OCI-LY7 (cell line): ENCODE measurements at regions not wholly inside any gene's neighbourhood (a gene's known extent, or its start where the extent isn't known, plus 50 kb on each side); places are given as distances from the start of the nearest gene placed in this dataset.

ENCODE experiments used
- BruUV-seq: library from RNA; stranded (reverse); fragments of 400-500 nt; replicated peaks from 2 replicates; lab custom pipeline; 2021; lab: Mats Ljungman, UMichigan
- CTCF ChIA-PET: fragments of 300-600 bp; sonication (Branson Sonifier 250); formaldehyde crosslinking; loops from one replicate; lab custom pipeline; 2022; ENCODE audit warnings: antibody characterized with exemption; ENCODE audit not compliant: unreplicated experiment; lab: Charles Lee
- POLR2A ChIA-PET: fragments of 300-600 bp; sonication (Branson Sonifier 250); formaldehyde crosslinking; loops from one replicate; lab custom pipeline; 2022; ENCODE audit warnings: antibody characterized with exemption; lab: Charles Lee
- DNase-seq: peaks from one replicate; pipeline ENCODE4 v3.0.0-alpha.2; 2015; ENCODE audit warnings: low spot score
- H2AFZ ChIP-seq: fragments of 200-600 bp; sonication (generic), shearing (Covaris generic); 2 replicates; pipeline ENCODE4 v1.6.1; 2014; ENCODE audit warnings: mild to moderate bottlenecking, antibody characterized with exemption, low read length, moderate library complexity
- H3K27ac ChIP-seq: fragments of 200-600 bp; sonication (generic); 2 replicates; pipeline ENCODE4 v1.5.1; 2014; ENCODE audit warnings: mixed run types, low read depth, mild to moderate bottlenecking, moderate library complexity, low read length, inconsistent platforms; ENCODE audit not compliant: poor library complexity, severe bottlenecking
- H3K36me3 ChIP-seq: fragments of 200-600 bp; sonication (generic); 2 replicates; pipeline ENCODE4 v1.6.1; 2014; ENCODE audit warnings: mild to moderate bottlenecking, antibody characterized with exemption, low read length, moderate library complexity, mixed read lengths; ENCODE audit not compliant: insufficient read depth
- H3K4me1 ChIP-seq: fragments of 200-600 bp; sonication (generic); 2 replicates; pipeline ENCODE4 v1.5.1; 2014; ENCODE audit warnings: mild to moderate bottlenecking, low read length; ENCODE audit not compliant: insufficient read depth, poor library complexity, severe bottlenecking
- H3K4me2 ChIP-seq: fragments of 200-600 bp; sonication (generic); 2 replicates; pipeline ENCODE4 v1.6.1; 2014; ENCODE audit warnings: mild to moderate bottlenecking, low read length
- H3K4me3 ChIP-seq: fragments of 200-600 bp; sonication (generic); 2 replicates; pipeline ENCODE4 v1.5.1; 2014; ENCODE audit warnings: mild to moderate bottlenecking, low read depth, low read length; ENCODE audit not compliant: poor library complexity, severe bottlenecking
- H3K79me2 ChIP-seq: fragments of 200-600 bp; sonication (generic); 2 replicates; pipeline ENCODE4 v1.6.1; 2016; ENCODE audit warnings: low read depth, mild to moderate bottlenecking, low read length, moderate library complexity, mixed read lengths; ENCODE audit not compliant: insufficient read depth
- H3K9me2 ChIP-seq: fragments of 200-600 bp; sonication (generic); 2 replicates; pipeline ENCODE4 v1.6.1; 2016; ENCODE audit warnings: mild to moderate bottlenecking, low read length, mixed read lengths; ENCODE audit not compliant: insufficient read depth
- H3K9me3 ChIP-seq: fragments of 200-600 bp; sonication (generic); 2 replicates; pipeline ENCODE4 v1.6.1; 2014; ENCODE audit warnings: mild to moderate bottlenecking, mixed run types, low read length, mixed read lengths
- H4K20me1 ChIP-seq: fragments of 200-600 bp; sonication (generic); 2 replicates; pipeline ENCODE4 v1.6.1; 2014; ENCODE audit warnings: mild to moderate bottlenecking, antibody characterized with exemption, low read length, moderate library complexity, mixed read lengths; ENCODE audit not compliant: insufficient read depth
- CTCF ChIP-seq: fragments of 200-600 bp; sonication (generic); conservative IDR thresholded peaks from 2 replicates; pipeline ENCODE4 v1.5.1; 2014; ENCODE audit warnings: mild to moderate bottlenecking, antibody characterized with exemption, low read length, moderate library complexity, mixed read lengths
- EZH2phosphoT487 ChIP-seq: fragments of 200-600 bp; sonication (generic); IDR thresholded peaks from 2 replicates; pipeline ENCODE4 v1.6.1; 2018; ENCODE audit warnings: low read depth, borderline replicate concordance, mild to moderate bottlenecking, mixed run types, antibody characterized with exemption, low read length, moderate library complexity, mixed read lengths
- intact Hi-C: fragments of 100-400 bp; cut with micrococcal nuclease; formaldehyde crosslinking; loops from one replicate; pipeline ENCODE4 v1.10.0; 2022; ENCODE audit not compliant: unreplicated experiment

GRCh38 chr1:229105822-229106525 lies 164.9 kb upstream of the RAB4A start:
- H3K79me2 ChIP-seq, result no peaks in the 10 kb centered on the region
- H3K4me2 ChIP-seq, result no peak overlapping the region
- H3K36me3 ChIP-seq, result no peaks in the 10 kb centered on the region
- intact Hi-C loops, result no loop called here
- ChIA-PET POLR2A (interaction anchor here (1.0 kb wide), 1 partner anchor 12 kb away, joined by 4 read pairs; no protein-coding TSS in a partner anchor), CTCF (no interaction called here)
- H3K9me3 ChIP-seq, result no peaks in the 10 kb centered on the region
- H3K9me2 ChIP-seq, result no peaks in the 10 kb centered on the region
- no peak overlapping the region for H3K4me3 ChIP-seq
- DNase-seq, result no peak
- no TSS peak for BruUV-seq
- peaks cover 39% of the 10 kb centered on the region for H3K4me1 ChIP-seq
- no peak for TF ChIP-seq EZH2phosphoT487
- no peak for TF ChIP-seq CTCF
- H2AFZ ChIP-seq, result no peak overlapping the region
- no peaks in the 10 kb centered on the region for H4K20me1 ChIP-seq
- no peak overlapping the region for H3K27ac ChIP-seq

DNA sequence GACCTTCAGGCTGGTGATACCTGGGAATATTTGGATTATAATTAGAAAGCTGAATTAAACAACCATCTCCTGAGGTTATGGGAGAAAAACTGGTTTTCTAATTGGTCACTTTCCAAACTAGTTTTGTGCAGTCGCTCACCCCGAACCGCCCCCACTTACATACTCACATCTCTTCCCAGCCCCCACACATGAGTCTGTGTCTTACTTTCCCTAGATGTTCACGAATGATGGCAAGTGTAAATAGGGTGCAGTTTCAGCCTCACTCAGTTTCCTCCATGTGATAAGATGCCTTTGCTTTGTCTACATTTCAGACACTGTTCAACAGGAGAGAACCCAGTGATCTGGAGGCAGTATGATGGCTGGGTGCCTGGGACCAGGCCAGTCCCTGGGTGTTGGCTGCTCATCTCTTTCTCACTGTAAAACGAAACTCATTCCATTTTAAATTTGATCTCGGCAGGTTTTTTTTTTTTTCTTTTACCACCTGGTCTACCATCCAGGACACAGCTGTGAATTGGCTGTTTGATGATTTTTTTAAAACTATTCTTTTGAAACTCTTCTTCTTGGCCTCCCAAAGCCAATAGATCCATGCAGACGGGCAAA lies 164.3 kb upstream of the RAB4A start:
- H3K9me2 ChIP-seq, result no peaks in the 10 kb centered on the region
- H3K36me3 ChIP-seq, result no peaks in the 10 kb centered on the region
- H4K20me1 ChIP-seq, result no peaks in the 10 kb centered on the region
- no peak for TF ChIP-seq CTCF
- TF ChIP-seq EZH2phosphoT487, result no peak
- H3K79me2 ChIP-seq, result no peaks in the 10 kb centered on the region
- POLR2A ChIA-PET, result no interaction called here
- DNase-seq, result no peak
- no peak overlapping the region for H3K4me3 ChIP-seq
- no peak overlapping the region for H2AFZ ChIP-seq
- intact Hi-C loops, result no loop called here
- H3K4me2 ChIP-seq, result no peak overlapping the region
- H3K4me1 ChIP-seq, result peaks cover 39% of the 10 kb centered on the region
- no TSS peak for BruUV-seq
- H3K27ac ChIP-seq, result no peak overlapping the region
- CTCF ChIA-PET, result no interaction called here
- H3K9me3 ChIP-seq, result no peaks in the 10 kb centered on the region

- Histone ChIP-seq H3K4me1 (peaks cover 39% of the 10 kb centered on the region), H3K9me3 (no peaks in the 10 kb centered on the region), H2AFZ (no peak overlapping the region), H3K4me3 (no peak overlapping the region), H4K20me1 (no peaks in the 10 kb centered on the region), H3K4me2 (no peak overlapping the region), H3K79me2 (no peaks in the 10 kb centered on the region), H3K27ac (no peak overlapping the region), H3K9me2 (no peaks in the 10 kb centered on the region), H3K36me3 (no peaks in the 10 kb centered on the region)
- POLR2A ChIA-PET, result no interaction called here
- no peak for TF ChIP-seq CTCF
- TF ChIP-seq EZH2phosphoT487, result no peak
- no TSS peak for BruUV-seq
- DNase-seq, result no peak
- CTCF ChIA-PET, result no interaction called here
- intact Hi-C loops, result no loop called here
Observed at GRCh38 chr1:229107304-229107815, 163.6 kb upstream of the RAB4A start.
